Lower lobe of right lung (tissue), 2 donors: ENCODE measurements at regions not wholly inside any gene's neighbourhood (a gene's known extent, or its start where the extent isn't known, plus 50 kb on each side); places are given as distances from the start of the nearest gene placed in this dataset.

Experiments used
- ATAC-seq, 2 donors: fragments of 200-7000 bp; cut with Tn5 transposase; one replicate each; pipeline ENCODE4 v1.9.1; 2020 to 2022; ENCODE audit warnings: mild to moderate bottlenecking in 2 of 2, moderate library complexity in 2 of 2
- DNase-seq: peaks from one replicate; pipeline ENCODE4 v3.0.0-alpha.2; 2020
- H3K27ac ChIP-seq: fragments of 200-600 bp; one replicate; pipeline ENCODE4 v1.8.0; 2022
- H3K27me3 ChIP-seq: fragments of 200-600 bp; one replicate; pipeline ENCODE4 v1.8.0; 2022; ENCODE audit warnings: low read depth
- H3K36me3 ChIP-seq: fragments of 200-600 bp; one replicate; pipeline ENCODE4 v1.8.0; 2022; ENCODE audit warnings: mild to moderate bottlenecking
- H3K4me1 ChIP-seq: fragments of 200-600 bp; one replicate; pipeline ENCODE4 v1.8.0; 2022
- H3K4me3 ChIP-seq: fragments of 200-600 bp; one replicate; pipeline ENCODE4 v1.8.0; 2022; ENCODE audit warnings: mild to moderate bottlenecking
- H3K9me3 ChIP-seq: fragments of 200-600 bp; one replicate; pipeline ENCODE4 v1.8.0; 2022
- CTCF ChIP-seq: fragments of 200-600 bp; IDR thresholded peaks from one replicate; pipeline ENCODE4 v1.8.0; 2022; ENCODE audit warnings: antibody characterized with exemption, mild to moderate bottlenecking
- intact Hi-C: fragments of 100-400 bp; cut with DNase I; formaldehyde crosslinking; loops from one replicate; pipeline ENCODE4 v1.11.0; 2022
- donor health status: DM: no; HTN: yes; CAD: no; lungs with severe emphysema.

- no peak overlapping the region for H3K4me3 ChIP-seq
- intact Hi-C loops: no loop called here
- no peaks in the 10 kb centered on the region for H3K4me1 ChIP-seq
- TF ChIP-seq CTCF: no peak
- no peak overlapping the region for H3K27ac ChIP-seq
- H3K27me3 ChIP-seq: no peaks in the 10 kb centered on the region
- no peaks in the 10 kb centered on the region for H3K36me3 ChIP-seq
- no peaks in the 10 kb centered on the region for H3K9me3 ChIP-seq
- DNase-seq (no peak), ATAC-seq (no peak)
Observed at GRCh38 chr9:32716425-32716824, 66.9 kb upstream of the TMEM215 start.

- TF ChIP-seq CTCF: no peak
- intact Hi-C loops: no loop called here
- Histone ChIP-seq H3K4me1 (no peaks in the 10 kb centered on the region), H3K4me3 (no peak overlapping the region), H3K36me3 (no peaks in the 10 kb centered on the region), H3K27me3 (no peaks in the 10 kb centered on the region), H3K9me3 (no peaks in the 10 kb centered on the region), H3K27ac (no peak overlapping the region)
- DNase-seq (no peak), ATAC-seq (no peak)
Observed at GRCh38 chr9:32716955-32717543, 66.3 kb upstream of the TMEM215 start.

GRCh38 chr9:32722704-32723103, 60.6 kb upstream of the TMEM215 start:
- Histone ChIP-seq H3K9me3 (no peaks in the 10 kb centered on the region), H3K27me3 (no peaks in the 10 kb centered on the region), H3K4me3 (no peak overlapping the region), H3K36me3 (no peaks in the 10 kb centered on the region), H3K27ac (no peak overlapping the region), H3K4me1 (no peaks in the 10 kb centered on the region)
- ATAC-seq: no peak
- intact Hi-C loops: no loop called here
- TF ChIP-seq CTCF: no peak
- no peak for DNase-seq

- Histone ChIP-seq H3K27ac (no peak overlapping the region), H3K4me3 (no peak overlapping the region), H3K9me3 (no peaks in the 10 kb centered on the region), H3K4me1 (no peaks in the 10 kb centered on the region), H3K27me3 (no peaks in the 10 kb centered on the region), H3K36me3 (no peaks in the 10 kb centered on the region)
- intact Hi-C loops: no loop called here
- ATAC-seq (no peak), DNase-seq (no peak)
- TF ChIP-seq CTCF: no peak
Observed at GRCh38 chr9:32723789-32724325, 59.5 kb upstream of the TMEM215 start.

GRCh38 chr9:32725066-32725860, 58.1 kb upstream of the TMEM215 start:
- H3K27ac ChIP-seq: no peak overlapping the region
- H3K36me3 ChIP-seq: no peaks in the 10 kb centered on the region
- intact Hi-C loops: no loop called here
- ATAC-seq: no peak
- no peak for TF ChIP-seq CTCF
- no peak overlapping the region for H3K4me3 ChIP-seq
- no peaks in the 10 kb centered on the region for H3K4me1 ChIP-seq
- H3K27me3 ChIP-seq: no peaks in the 10 kb centered on the region
- DNase-seq: no peak
- no peaks in the 10 kb centered on the region for H3K9me3 ChIP-seq
